ENCODE measurements at regions not wholly inside any gene's neighbourhood (a gene's known extent, or its start where the extent isn't known, plus 50 kb on each side); places are given as distances from the start of the nearest gene placed in this dataset.

GRCh38 chr14:98937712-98938505, 334.1 kb downstream of the BCL11B start:
- no peak for DNase-seq (ENCODE audit: low read depth)
- ChIA-PET POLR2A (no interaction called here), CTCF (no interaction called here)
- H3K4me3 ChIP-seq (ENCODE audit: low read depth, low read length), result no peak overlapping the region
- no peak for TF ChIP-seq CTCF (IDR thresholded peaks at IDR 0.05; ENCODE audit: insufficient read depth, low read depth, low read length)
- H3K36me3 ChIP-seq (ENCODE audit: control insufficient read depth, insufficient read depth, low read length), result no peaks in the 10 kb centered on the region
- no peaks in the 10 kb centered on the region for H3K27me3 ChIP-seq (ENCODE audit: control insufficient read depth, insufficient read depth, low read length)

DNA sequence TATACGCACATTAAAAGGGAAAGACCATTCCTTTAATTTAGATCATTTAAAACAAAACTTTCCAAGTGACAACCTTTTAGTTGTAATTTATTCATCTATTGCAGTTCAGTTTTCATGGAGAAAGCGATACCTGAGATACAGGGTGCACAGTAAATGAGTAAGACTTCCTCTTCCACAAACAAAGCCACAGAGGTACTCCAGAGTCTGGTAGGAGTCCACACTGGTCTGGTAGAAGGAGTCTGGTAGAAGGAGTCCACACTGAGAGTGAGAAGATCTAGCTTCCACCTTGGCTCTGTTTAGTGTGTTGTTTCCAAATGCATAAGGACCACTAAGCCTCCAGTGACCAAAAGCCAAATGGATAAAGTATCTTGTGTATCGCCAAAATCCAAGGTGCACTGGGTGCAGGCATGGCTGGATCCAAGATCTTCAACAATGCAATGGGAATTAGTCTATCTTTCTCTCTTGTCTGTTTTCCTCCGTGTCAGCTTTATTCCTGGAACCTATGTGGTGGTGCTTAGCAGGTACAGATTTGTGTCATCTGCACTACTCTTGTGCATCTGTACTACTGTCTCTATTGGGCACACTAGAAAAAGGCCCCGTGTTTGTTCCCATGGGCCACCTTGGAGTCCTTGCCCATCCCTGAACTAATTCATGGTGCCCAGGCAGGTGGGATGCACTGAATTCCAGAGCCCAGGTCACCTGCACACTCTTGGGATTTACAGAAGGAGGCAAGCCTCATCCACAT, 331.1 kb downstream of the BCL11B start:
- TF ChIP-seq CTCF (IDR thresholded peaks at IDR 0.05; ENCODE audit: insufficient read depth, low read depth, low read length), result no peak
- CTCF ChIA-PET, result no interaction called here
- Histone ChIP-seq H3K4me3 (ENCODE audit: low read depth, low read length) (no peak overlapping the region), H3K36me3 (ENCODE audit: control insufficient read depth, insufficient read depth, low read length) (no peaks in the 10 kb centered on the region), H3K27me3 (ENCODE audit: control insufficient read depth, insufficient read depth, low read length) (no peaks in the 10 kb centered on the region)
- POLR2A ChIA-PET, result no interaction called here
- no peak for DNase-seq (ENCODE audit: low read depth)

DNA sequence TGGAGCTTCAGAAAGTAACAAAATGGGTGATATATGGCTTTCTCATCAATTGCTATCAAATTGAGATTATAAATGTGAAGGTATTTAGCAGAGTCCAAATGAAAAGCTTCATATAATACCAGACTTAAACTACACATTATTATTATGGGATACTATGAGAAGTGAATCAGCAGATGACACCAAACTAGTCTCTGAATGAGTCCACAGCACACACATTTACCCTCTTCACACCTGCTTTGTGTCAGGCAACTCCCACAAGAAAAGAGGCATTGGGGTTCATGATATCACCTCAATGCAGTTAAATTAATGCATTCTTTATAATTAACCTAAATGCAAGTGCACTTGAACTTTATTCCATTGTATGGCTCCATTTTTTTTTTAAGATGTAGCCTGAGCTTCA, 330.5 kb downstream of the BCL11B start:
- Histone ChIP-seq H3K27me3 (ENCODE audit: control insufficient read depth, insufficient read depth, low read length) (no peaks in the 10 kb centered on the region), H3K4me3 (ENCODE audit: low read depth, low read length) (no peak overlapping the region), H3K36me3 (ENCODE audit: control insufficient read depth, insufficient read depth, low read length) (no peaks in the 10 kb centered on the region)
- no peak for DNase-seq (ENCODE audit: low read depth)
- CTCF ChIA-PET, result no interaction called here
- POLR2A ChIA-PET, result no interaction called here
- TF ChIP-seq CTCF (IDR thresholded peaks at IDR 0.05; ENCODE audit: insufficient read depth, low read depth, low read length), result no peak

DNA sequence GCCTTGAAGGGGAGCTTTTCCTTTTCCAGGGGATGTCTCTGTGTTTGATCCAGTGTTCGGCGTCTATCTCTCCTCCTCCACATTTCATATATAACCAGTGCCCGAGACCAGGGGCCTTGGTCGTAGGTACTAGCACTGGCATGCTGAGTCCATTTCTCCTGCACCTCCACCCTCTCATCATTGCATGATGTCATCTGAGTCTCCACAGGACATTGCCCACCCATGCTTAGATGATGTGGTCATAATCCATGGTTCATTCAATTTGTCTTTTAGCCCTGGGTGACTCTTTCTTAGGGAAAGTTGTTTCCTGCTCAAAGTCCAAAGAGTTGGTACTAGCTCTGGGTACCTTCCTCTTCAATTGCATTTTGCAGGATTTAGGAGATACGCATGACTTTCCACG, 328.1 kb downstream of the BCL11B start:
- POLR2A ChIA-PET, result no interaction called here

More for the DNA sequence above, 328.1 kb downstream of the BCL11B start:
- Histone ChIP-seq H3K27me3 (ENCODE audit: control insufficient read depth, insufficient read depth, low read length) (no peaks in the 10 kb centered on the region), H3K36me3 (ENCODE audit: control insufficient read depth, insufficient read depth, low read length) (no peaks in the 10 kb centered on the region), H3K4me3 (ENCODE audit: low read depth, low read length) (no peak overlapping the region)
- CTCF ChIA-PET, result no interaction called here
- TF ChIP-seq CTCF (IDR thresholded peaks at IDR 0.05; ENCODE audit: insufficient read depth, low read depth, low read length), result no peak
- DNase-seq (ENCODE audit: low read depth), result no peak
